NCI-H345 (cell line): ENCODE measurements at regions not wholly inside any gene's neighbourhood (a gene's known extent, or its start where the extent isn't known, plus 50 kb on each side); places are given as distances from the start of the nearest gene placed in this dataset.

Experiments
- DNase-seq: peaks from one replicate; lab custom pipeline; 2025; lab: John Stamatoyannopoulos, UW

- no peak for DNase-seq
Measured at GRCh38 chr14:97726676-97727075, 929.5 kb downstream of the VRK1 start.

- no peak for DNase-seq
Measured at GRCh38 chr14:97730706-97731105, 933.5 kb downstream of the VRK1 start.

- DNase-seq = no peak
Measured at GRCh38 chr14:97731800-97732199, 934.6 kb downstream of the VRK1 start.

DNA sequence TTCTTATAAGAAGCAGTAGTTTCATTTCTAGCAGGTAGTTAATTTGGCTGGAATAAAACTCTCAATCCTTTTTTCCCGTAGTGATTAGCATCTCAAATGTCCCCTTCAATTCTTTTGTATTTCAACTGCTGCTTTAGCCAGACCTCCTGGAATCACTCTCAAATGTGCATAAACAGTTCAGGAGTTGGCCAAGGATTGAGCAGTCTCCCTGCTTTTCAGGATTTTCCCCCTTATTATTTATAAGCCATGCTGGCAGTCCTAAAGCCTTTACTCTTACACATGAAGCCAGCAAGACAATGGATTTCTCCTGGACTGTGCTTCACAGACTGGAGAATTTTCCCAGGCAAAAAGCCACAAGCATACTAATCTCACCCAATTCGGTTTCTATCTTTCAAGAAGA, 950.1 kb downstream of the VRK1 start:
- DNase-seq = no peak

- no peak for DNase-seq
Measured at GRCh38 chr14:97748616-97749015, 951.4 kb downstream of the VRK1 start.

GRCh38 chr14:97757491-97757890, 960.3 kb downstream of the VRK1 start:
- no peak for DNase-seq

- no peak for DNase-seq
Measured at GRCh38 chr14:97760050-97760449, 962.9 kb downstream of the VRK1 start.

DNA sequence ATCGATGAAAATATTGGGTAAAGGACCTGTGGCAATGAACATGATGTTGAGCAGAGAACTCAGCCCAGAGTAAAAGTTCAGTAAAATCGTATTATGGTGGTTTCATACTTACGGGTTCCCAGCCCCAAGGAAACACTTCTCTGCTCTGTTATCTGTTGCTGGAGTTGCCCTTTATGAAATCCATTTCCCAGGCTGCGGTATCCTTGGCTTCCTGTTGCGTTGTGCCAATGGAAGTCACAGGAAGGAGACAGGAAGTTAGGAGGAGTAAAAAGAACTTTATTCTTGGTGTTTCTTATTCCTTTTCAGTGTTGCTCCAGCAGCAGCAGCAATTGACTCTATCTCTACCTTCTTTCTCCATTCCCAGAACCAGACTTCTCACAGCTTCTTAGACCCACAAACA, 965.2 kb downstream of the VRK1 start:
- no peak for DNase-seq

GRCh38 chr14:97771340-97772045, 974.3 kb downstream of the VRK1 start:
- DNase-seq = no peak

DNA sequence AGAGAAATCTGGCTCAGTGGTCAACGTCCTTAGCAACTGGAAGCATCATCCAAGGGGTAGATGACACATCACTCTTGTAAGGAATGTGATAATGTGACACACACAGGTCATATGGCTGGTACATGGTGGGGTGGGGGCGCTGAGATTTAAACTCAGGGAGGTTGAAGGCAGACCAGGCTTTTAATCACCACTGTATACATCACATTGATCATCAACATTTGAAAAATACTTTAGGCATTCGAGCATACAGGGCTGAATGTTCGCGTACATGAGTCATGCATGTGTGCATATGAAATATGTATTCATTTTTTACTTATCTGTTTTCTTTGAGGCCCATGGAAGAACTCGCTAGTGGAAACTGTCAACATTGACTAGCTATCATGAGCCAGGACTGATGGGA, 976.4 kb downstream of the VRK1 start:
- DNase-seq = no peak

- DNase-seq = no peak
Measured at GRCh38 chr14:97776890-97777558, 979.8 kb downstream of the VRK1 start.

GRCh38 chr14:97777622-97778355, 980.6 kb downstream of the VRK1 start:
- DNase-seq = no peak

DNA sequence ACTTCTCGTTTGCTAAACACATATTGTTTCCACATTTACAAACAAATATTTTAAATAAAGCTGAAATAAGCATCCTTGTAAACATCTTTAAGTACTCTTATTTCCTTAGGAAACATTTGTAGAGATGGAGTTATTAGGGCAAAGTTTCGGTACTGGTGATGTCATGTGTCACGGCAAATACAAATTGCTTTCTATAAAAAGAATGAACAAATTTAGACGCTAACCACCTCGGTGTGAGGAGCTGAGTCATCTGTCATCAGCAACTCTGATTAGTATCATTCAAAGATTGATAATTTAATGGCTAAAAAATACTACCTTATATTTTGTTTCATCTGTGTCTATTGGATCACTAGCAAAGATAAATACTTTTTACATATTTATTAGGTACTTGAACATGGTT, 982.0 kb downstream of the VRK1 start:
- DNase-seq = no peak

GRCh38 chr14:97780804-97781203, 983.6 kb downstream of the VRK1 start:
- no peak for DNase-seq

- DNase-seq = no peak
Measured at GRCh38 chr14:97781961-97782360, 984.8 kb downstream of the VRK1 start.

DNA sequence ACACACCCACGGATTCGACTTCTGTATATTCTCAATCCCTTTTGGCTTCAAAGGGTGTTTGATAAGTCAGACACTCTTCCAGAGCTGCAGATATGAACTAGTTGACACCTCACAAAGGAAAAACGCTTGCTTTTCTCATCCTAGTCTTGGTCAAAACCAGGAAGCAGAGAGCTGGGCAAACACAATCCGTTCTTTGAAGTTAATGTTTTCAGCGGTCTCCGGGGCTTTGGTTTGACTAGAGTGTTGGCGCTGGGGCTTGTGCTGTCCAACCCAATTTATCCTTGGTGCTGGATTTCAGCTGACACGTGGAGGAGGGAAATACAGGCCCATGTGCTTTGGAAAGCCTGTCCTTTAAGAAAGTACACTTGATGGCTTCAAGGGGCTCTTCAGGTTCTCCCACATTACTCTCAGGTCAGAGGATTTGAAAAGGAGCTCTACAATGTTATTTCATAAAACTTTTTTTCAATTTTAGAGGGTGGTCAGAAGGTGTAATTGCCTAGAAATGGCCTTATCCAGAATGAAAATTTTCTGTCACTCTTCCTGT, 985.8 kb downstream of the VRK1 start:
- no peak for DNase-seq

GRCh38 chr14:97785495-97785894, 988.3 kb downstream of the VRK1 start:
- no peak for DNase-seq

- no peak for DNase-seq
Measured at GRCh38 chr14:97788364-97788763, 991.2 kb downstream of the VRK1 start.

DNA sequence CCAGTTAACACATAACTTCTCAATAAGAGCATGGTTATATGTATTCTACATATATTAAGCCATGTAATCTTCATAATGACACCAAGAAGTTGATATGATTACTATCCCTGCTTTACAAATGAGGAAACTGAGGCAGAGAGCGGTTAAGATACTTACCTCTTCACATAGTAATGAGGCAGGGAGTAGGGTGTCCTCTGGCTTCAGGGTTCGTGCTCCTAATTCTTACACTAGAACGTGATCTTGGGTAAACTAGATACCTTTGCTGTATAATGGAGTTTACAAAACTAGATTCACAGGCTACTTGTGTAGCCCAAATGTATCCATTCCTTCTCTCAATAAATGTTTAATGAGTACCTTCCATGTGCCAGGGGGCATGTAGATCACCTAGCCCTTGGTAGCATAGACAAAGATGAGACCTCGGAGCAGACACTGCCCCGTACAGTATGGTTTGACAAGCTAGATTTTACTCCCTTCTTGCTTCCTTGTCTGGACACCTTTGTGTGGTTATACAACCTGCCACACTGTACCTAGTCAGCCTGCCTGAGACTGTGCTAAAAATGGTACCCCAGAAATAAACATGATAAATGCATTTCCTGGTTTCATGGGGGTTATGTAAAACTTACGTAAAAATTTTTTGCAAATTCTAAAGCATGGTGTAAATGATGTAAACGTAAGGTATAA, 991.8 kb downstream of the VRK1 start:
- no peak for DNase-seq

GRCh38 chr14:97791072-97791471, 993.9 kb downstream of the VRK1 start:
- DNase-seq = no peak

DNA sequence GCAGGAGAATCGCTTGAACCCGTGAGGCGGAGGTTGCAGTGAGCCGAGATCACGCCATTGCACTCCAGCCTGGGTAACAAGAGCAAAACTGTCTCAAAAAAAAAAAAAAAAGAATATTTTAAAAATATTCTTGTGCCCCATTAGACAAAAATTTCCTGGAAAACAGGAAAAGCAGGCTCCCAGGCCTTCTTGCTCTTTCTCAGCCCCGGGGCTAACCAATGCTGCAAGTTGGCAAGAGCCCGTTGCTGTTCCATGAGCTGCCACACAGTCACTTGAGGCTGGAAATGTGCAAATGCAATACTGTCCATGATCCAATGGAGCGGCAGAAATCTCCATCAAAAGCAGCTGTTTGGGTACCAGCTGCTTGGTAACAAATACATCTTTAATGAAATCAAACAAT, 994.7 kb downstream of the VRK1 start:
- DNase-seq = no peak

- DNase-seq = no peak
Measured at GRCh38 chr14:97796511-97796910, 999.3 kb downstream of the VRK1 start.
